ENCODE measurements at regions not wholly inside any gene's neighbourhood (a gene's known extent, or its start where the extent isn't known, plus 50 kb on each side); places are given as distances from the start of the nearest gene placed in this dataset.

GRCh38 chr4:165721815-165722214, 151.2 kb upstream of the TLL1 start:
- H3K27me3 Mint-ChIP-seq, result peaks cover 0 to 12% (median 0%) of the 10 kb centered on the region in 5 donors
- H3K27ac Mint-ChIP-seq, result no peak overlapping the region
- ChIA-PET POLR2A (no interaction called here), CTCF (no interaction called here)
- Histone ChIP-seq H3K4me1 (ENCODE audit: control insufficient read depth in 2 of 2, insufficient read depth in 2 of 2, low read length in 2 of 2) (no peaks in the 10 kb centered on the region), H3K4me3 (ENCODE audit: low read length) (no peak overlapping the region), H3K27ac (ENCODE audit: low read depth, low read length) (no peak overlapping the region), H3K27me3 (ENCODE audit: control insufficient read depth in 2 of 2, insufficient read depth in 2 of 2, low read length in 2 of 2) (no peaks in the 10 kb centered on the region), H3K36me3 (ENCODE audit: control insufficient read depth in 2 of 3, insufficient read depth in 3 of 3, low read length in 3 of 3) (no peaks in the 10 kb centered on the region), H3K9me3 (ENCODE audit: control insufficient read depth in 2 of 3, low read length in 3 of 3) (no peaks in the 10 kb centered on the region)
- no peak overlapping the region for H3K4me3 Mint-ChIP-seq
- ATAC-seq (no peak), DNase-seq (no peak)
- no peaks in the 10 kb centered on the region for H3K4me1 Mint-ChIP-seq
- H3K9me3 Mint-ChIP-seq, result peaks cover 0 to 5% (median 0%) of the 10 kb centered on the region in 11 donors
- no peaks in the 10 kb centered on the region for H3K36me3 Mint-ChIP-seq
- intact Hi-C loops (cut with micrococcal nuclease), result no loop called here

DNA sequence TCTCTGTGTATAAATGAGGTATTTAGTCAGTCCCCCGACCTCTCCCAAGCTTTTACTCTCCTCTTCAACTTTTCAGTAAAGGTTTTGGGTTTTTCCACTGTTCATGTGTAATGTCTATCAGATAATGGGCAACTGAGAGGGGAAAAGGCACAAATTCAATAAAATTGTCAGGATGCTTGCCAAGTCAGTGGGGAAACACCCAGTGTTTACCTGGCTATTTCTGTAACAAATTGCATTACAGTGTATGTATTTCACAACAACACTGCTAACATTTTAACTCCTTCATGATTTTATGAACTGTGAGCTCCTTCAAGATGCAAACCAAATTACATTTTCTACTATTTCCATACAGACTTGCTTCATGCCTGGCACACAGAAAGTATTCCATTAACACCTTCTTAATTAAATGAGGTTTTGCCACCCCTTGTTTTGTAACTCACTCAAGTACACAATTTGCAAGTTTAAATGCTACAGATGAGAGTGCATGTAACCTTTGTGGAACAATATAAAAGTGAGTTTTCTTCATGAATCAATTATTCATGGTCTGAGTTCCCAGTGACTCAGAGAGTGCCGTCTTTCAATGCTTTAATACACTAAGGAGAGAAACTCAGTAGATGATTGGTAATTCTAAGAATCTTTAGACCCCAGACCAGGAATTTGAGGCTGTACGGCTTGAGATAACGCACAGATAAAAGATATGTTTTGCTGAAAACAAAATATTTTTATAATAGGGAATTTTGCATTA, 149.8 kb upstream of the TLL1 start:
- H3K36me3 ChIP-seq (ENCODE audit: control insufficient read depth in 2 of 3, insufficient read depth in 3 of 3, low read length in 3 of 3), result no peaks in the 10 kb centered on the region
- DNase-seq (no peak), ATAC-seq (no peak)
- intact Hi-C loops (cut with micrococcal nuclease), result no loop called here
- no peak overlapping the region for H3K4me3 Mint-ChIP-seq
- peaks cover 0 to 5% (median 0%) of the 10 kb centered on the region in 11 donors for H3K9me3 Mint-ChIP-seq
- no peaks in the 10 kb centered on the region for H3K9me3 ChIP-seq (ENCODE audit: control insufficient read depth in 2 of 3, low read length in 3 of 3)
- H3K4me1 Mint-ChIP-seq, result no peaks in the 10 kb centered on the region
- ChIA-PET CTCF (no interaction called here), POLR2A (no interaction called here)
- H3K4me1 ChIP-seq (ENCODE audit: control insufficient read depth in 2 of 2, insufficient read depth in 2 of 2, low read length in 2 of 2), result no peaks in the 10 kb centered on the region
- peaks cover 0 to 12% (median 0%) of the 10 kb centered on the region in 5 donors for H3K27me3 Mint-ChIP-seq
- no peaks in the 10 kb centered on the region for H3K36me3 Mint-ChIP-seq
- no peak overlapping the region for H3K27ac Mint-ChIP-seq
- H3K27me3 ChIP-seq (ENCODE audit: control insufficient read depth in 2 of 2, insufficient read depth in 2 of 2, low read length in 2 of 2), result no peaks in the 10 kb centered on the region
- no peak overlapping the region for H3K27ac ChIP-seq (ENCODE audit: low read depth, low read length)
- H3K4me3 ChIP-seq (ENCODE audit: low read length), result no peak overlapping the region

DNA sequence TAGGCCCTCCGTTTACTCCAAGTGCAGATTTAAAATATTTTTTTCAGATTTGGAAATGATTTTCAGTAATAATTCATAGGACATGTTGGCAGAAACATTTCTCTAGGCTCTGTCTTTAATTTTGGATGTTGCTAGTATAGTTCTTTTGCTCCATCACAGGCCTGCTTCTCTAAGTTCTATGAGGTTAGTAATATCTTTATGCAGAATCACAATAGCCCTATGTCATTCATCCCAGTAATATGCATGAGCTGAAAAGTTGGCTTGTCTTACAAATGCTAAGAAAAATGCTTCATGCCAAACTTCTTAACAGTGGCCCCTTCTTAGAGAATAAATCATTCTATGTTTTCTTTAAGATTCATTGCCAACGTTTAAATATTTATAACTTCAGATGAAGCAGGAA, 148.3 kb upstream of the TLL1 start:
- no peaks in the 10 kb centered on the region for H3K27me3 ChIP-seq (ENCODE audit: control insufficient read depth in 2 of 2, insufficient read depth in 2 of 2, low read length in 2 of 2)
- no peaks in the 10 kb centered on the region for H3K4me1 Mint-ChIP-seq
- no peak overlapping the region for H3K4me3 Mint-ChIP-seq
- H3K9me3 ChIP-seq (ENCODE audit: control insufficient read depth in 2 of 3, low read length in 3 of 3), result no peaks in the 10 kb centered on the region
- intact Hi-C loops (cut with micrococcal nuclease), result no loop called here
- no peaks in the 10 kb centered on the region for H3K36me3 Mint-ChIP-seq
- no peaks in the 10 kb centered on the region for H3K36me3 ChIP-seq (ENCODE audit: control insufficient read depth in 2 of 3, insufficient read depth in 3 of 3, low read length in 3 of 3)
- ChIA-PET POLR2A (no interaction called here), CTCF (no interaction called here)
- no peaks in the 10 kb centered on the region for H3K4me1 ChIP-seq (ENCODE audit: control insufficient read depth in 2 of 2, insufficient read depth in 2 of 2, low read length in 2 of 2)
- no peak for ATAC-seq
- H3K4me3 ChIP-seq (ENCODE audit: low read length), result no peak overlapping the region
- no peak overlapping the region for H3K27ac ChIP-seq (ENCODE audit: low read depth, low read length)
- no peak for DNase-seq
- H3K27ac Mint-ChIP-seq, result no peak overlapping the region
- H3K9me3 Mint-ChIP-seq, result peaks cover 0 to 5% (median 0%) of the 10 kb centered on the region in 11 donors
- H3K27me3 Mint-ChIP-seq, result peaks cover 0 to 12% (median 0%) of the 10 kb centered on the region in 5 donors

- no peak overlapping the region for H3K27ac Mint-ChIP-seq
- Histone ChIP-seq H3K4me1 (ENCODE audit: control insufficient read depth in 2 of 2, insufficient read depth in 2 of 2, low read length in 2 of 2) (no peaks in the 10 kb centered on the region), H3K9me3 (ENCODE audit: control insufficient read depth in 2 of 3, low read length in 3 of 3) (no peaks in the 10 kb centered on the region), H3K27ac (ENCODE audit: low read depth, low read length) (no peak overlapping the region), H3K27me3 (ENCODE audit: control insufficient read depth in 2 of 2, insufficient read depth in 2 of 2, low read length in 2 of 2) (no peaks in the 10 kb centered on the region), H3K36me3 (ENCODE audit: control insufficient read depth in 2 of 3, insufficient read depth in 3 of 3, low read length in 3 of 3) (no peaks in the 10 kb centered on the region), H3K4me3 (ENCODE audit: low read length) (no peak overlapping the region)
- no peak overlapping the region for H3K4me3 Mint-ChIP-seq
- CTCF ChIA-PET, result no interaction called here
- no peaks in the 10 kb centered on the region for H3K36me3 Mint-ChIP-seq
- peaks cover 0 to 5% (median 0%) of the 10 kb centered on the region in 11 donors for H3K9me3 Mint-ChIP-seq
- intact Hi-C loops (cut with micrococcal nuclease), result no loop called here
- peaks cover 0 to 12% (median 0%) of the 10 kb centered on the region in 5 donors for H3K27me3 Mint-ChIP-seq
- no peak for DNase-seq
- no peaks in the 10 kb centered on the region for H3K4me1 Mint-ChIP-seq
- POLR2A ChIA-PET, result no interaction called here
- no peak for ATAC-seq
Measured at GRCh38 chr4:165725352-165725751, 147.7 kb upstream of the TLL1 start.

DNA sequence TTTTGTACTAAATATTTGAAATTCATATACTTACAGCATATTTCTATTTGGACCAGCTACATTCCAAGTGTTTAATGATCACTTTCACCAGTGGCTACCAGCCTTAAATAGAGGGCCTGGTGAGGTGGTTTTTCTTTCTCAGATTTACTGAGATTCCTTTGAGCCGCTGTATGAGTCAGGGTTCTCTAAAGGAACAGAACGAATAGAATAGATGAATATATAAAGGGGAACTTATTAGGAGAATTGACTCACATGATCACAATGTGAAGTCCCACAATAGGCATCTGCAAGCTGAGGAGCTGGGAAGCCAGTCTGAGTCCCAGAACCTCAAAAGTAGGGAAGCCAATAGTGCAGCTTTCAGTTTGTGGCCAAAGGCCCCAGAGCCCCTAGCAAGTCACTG, 146.2 kb upstream of the TLL1 start:
- H3K4me1 ChIP-seq (ENCODE audit: control insufficient read depth in 2 of 2, insufficient read depth in 2 of 2, low read length in 2 of 2), result no peaks in the 10 kb centered on the region
- Mint-ChIP-seq H3K4me3 (no peak overlapping the region), H3K9me3 (peaks cover 0 to 5% (median 1%) of the 10 kb centered on the region in 11 donors), H3K27me3 (peaks cover 0 to 12% (median 0%) of the 10 kb centered on the region in 5 donors), H3K4me1 (no peaks in the 10 kb centered on the region), H3K36me3 (no peaks in the 10 kb centered on the region), H3K27ac (no peak overlapping the region)
- H3K36me3 ChIP-seq (ENCODE audit: control insufficient read depth in 2 of 3, insufficient read depth in 3 of 3, low read length in 3 of 3), result no peaks in the 10 kb centered on the region
- intact Hi-C loops (cut with micrococcal nuclease), result no loop called here
- H3K27ac ChIP-seq (ENCODE audit: low read depth, low read length), result no peak overlapping the region
- H3K4me3 ChIP-seq (ENCODE audit: low read length), result no peak overlapping the region
- ATAC-seq, result no peak
- POLR2A ChIA-PET, result no interaction called here
- CTCF ChIA-PET, result no interaction called here
- H3K9me3 ChIP-seq (ENCODE audit: control insufficient read depth in 2 of 3, low read length in 3 of 3), result no peaks in the 10 kb centered on the region
- DNase-seq, result no peak
- no peaks in the 10 kb centered on the region for H3K27me3 ChIP-seq (ENCODE audit: control insufficient read depth in 2 of 2, insufficient read depth in 2 of 2, low read length in 2 of 2)

DNA sequence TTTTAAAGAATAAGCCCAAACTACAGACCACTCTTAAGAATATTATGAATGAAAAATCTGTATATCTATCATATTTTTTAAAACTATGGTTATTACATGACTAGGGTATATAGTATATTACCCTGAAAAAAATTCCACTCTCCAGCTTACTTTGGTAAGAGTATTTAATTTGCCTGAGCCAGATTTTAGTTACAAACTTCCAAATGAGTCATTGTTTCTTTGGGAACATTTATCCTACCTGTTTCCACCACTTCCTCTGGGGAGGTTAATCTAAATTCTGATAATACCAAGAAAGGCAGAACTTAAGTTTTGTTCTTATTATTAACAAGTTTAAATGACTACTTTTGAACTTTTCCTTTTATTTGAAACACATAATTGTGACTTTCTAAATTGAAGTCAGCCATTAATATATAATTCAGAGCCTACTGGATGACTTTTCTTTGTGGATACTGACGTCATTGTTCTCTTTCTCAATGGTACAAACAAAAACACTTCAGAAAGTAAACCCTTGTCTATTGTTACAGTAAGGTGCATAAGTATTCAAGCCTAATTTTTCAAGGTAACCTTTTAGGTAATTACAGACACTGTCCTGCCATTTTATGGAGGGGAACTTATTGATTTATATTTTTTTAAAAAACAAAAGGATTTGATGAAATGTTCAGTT, 135.6 kb upstream of the TLL1 start:
- Mint-ChIP-seq H3K27me3 (no peaks in the 10 kb centered on the region), H3K9me3 (peaks cover 0 to 8% (median 0%) of the 10 kb centered on the region in 11 donors)
- CTCF ChIA-PET, result no interaction called here

DNA sequence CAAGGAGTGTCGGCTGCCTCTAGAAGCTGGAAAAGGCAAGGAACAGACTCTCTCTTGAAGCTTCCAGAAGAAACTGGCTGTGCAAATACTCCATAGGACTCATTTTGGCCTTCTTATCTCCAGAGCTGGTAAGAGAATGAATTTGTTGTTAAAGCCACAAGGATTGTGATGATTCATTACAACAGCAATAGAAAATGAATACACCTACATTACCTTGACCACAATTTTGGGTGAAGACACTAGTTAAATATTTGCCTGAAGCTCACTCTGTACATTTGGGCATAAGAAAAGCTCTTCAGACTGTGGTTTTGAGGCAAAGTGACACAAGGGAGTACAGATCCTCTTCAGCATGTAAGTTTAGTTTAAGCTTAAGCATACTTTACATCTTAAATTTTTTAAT, 134.5 kb upstream of the TLL1 start:
- Histone ChIP-seq H3K9me3 (ENCODE audit: control insufficient read depth in 2 of 3, low read length in 3 of 3) (no peaks in the 10 kb centered on the region), H3K36me3 (ENCODE audit: control insufficient read depth in 2 of 3, insufficient read depth in 3 of 3, low read length in 3 of 3) (no peaks in the 10 kb centered on the region), H3K27ac (ENCODE audit: low read depth, low read length) (no peak overlapping the region), H3K27me3 (ENCODE audit: control insufficient read depth in 2 of 2, insufficient read depth in 2 of 2, low read length in 2 of 2) (no peaks in the 10 kb centered on the region), H3K4me1 (ENCODE audit: control insufficient read depth in 2 of 2, insufficient read depth in 2 of 2, low read length in 2 of 2) (no peaks in the 10 kb centered on the region), H3K4me3 (ENCODE audit: low read length) (no peak overlapping the region)
- Mint-ChIP-seq H3K9me3 (peaks cover 0 to 8% (median 0%) of the 10 kb centered on the region in 11 donors), H3K27me3 (no peaks in the 10 kb centered on the region), H3K4me3 (no peak overlapping the region), H3K36me3 (no peaks in the 10 kb centered on the region), H3K27ac (no peak overlapping the region), H3K4me1 (no peaks in the 10 kb centered on the region)
- ChIA-PET CTCF (no interaction called here), POLR2A (no interaction called here)
- no peak for ATAC-seq
- intact Hi-C loops (cut with micrococcal nuclease), result no loop called here
- DNase-seq, result no peak

More for the DNA sequence above, 135.6 kb upstream of the TLL1 start:
- no peak for DNase-seq
- no peaks in the 10 kb centered on the region for H3K36me3 ChIP-seq (ENCODE audit: control insufficient read depth in 2 of 3, insufficient read depth in 3 of 3, low read length in 3 of 3)
- POLR2A ChIA-PET, result no interaction called here
- Mint-ChIP-seq H3K36me3 (no peaks in the 10 kb centered on the region), H3K27ac (no peak overlapping the region), H3K4me1 (no peaks in the 10 kb centered on the region), H3K4me3 (no peak overlapping the region)
- H3K9me3 ChIP-seq (ENCODE audit: control insufficient read depth in 2 of 3, low read length in 3 of 3), result no peaks in the 10 kb centered on the region
- H3K27ac ChIP-seq (ENCODE audit: low read depth, low read length), result no peak overlapping the region
- intact Hi-C loops (cut with micrococcal nuclease), result no loop called here
- no peak for ATAC-seq
- no peak overlapping the region for H3K4me3 ChIP-seq (ENCODE audit: low read length)
- H3K27me3 ChIP-seq (ENCODE audit: control insufficient read depth in 2 of 2, insufficient read depth in 2 of 2, low read length in 2 of 2), result no peaks in the 10 kb centered on the region
- no peaks in the 10 kb centered on the region for H3K4me1 ChIP-seq (ENCODE audit: control insufficient read depth in 2 of 2, insufficient read depth in 2 of 2, low read length in 2 of 2)
